LNCaP clone FGC (cell line): ENCODE measurements at regions not wholly inside any gene's neighbourhood (a gene's known extent, or its start where the extent isn't known, plus 50 kb on each side); places are given as distances from the start of the nearest gene placed in this dataset.
"Not testable (repeated sequence)": the region's sequence is repeated elsewhere in the genome, so short reads cannot be mapped to it uniquely, and the experiment has no call there.

ENCODE experiments used
- DNase-seq: peaks from one replicate; pipeline ENCODE4 v3.0.0-alpha.2; 2011; ENCODE audit warnings: low read depth
- H3K4me3 ChIP-seq: 2 replicates; pipeline ENCODE4 v1.5.1; 2011; ENCODE audit warnings: mild to moderate bottlenecking, low read depth, low read length, control low read depth
- CTCF ChIP-seq: IDR thresholded peaks from 2 replicates; pipeline ENCODE4 v1.5.1; 2012; ENCODE audit warnings: mild to moderate bottlenecking; ENCODE audit not compliant: control insufficient read depth, insufficient read depth; ENCODE audit errors: extremely low read depth

DNA sequence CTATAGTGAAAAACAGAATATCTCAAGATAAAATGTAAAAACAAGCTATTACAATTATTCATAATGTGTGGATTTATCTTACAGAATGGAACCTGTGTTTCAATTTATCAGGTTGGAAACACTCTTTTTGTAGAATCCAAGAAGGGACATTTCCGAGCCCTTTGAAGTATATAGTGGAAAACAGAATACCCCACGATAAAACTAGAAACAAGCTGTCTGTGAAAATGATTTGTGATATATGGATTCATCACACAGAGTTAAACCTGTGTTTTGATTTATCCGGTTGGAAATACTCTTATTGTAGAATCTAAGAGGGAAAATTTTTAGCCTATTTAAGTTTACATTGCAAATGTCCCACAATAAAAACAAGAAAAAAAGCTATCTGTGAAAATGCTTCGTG, 388.2 kb downstream of the PRDM9 start:
- H3K4me3 ChIP-seq: no peak overlapping the region
- TF ChIP-seq CTCF: no peak
- no peak for DNase-seq

- DNase-seq: peak; percentile 26
- no peak for TF ChIP-seq CTCF
- H3K4me3 ChIP-seq: no peak overlapping the region
Measured at GRCh38 chr5:23930985-23931384, 423.6 kb downstream of the PRDM9 start.

GRCh38 chr5:23951261-23951928, 444.0 kb downstream of the PRDM9 start:
- DNase-seq, H3K4me3 ChIP-seq: not testable (repeated sequence)

DNA sequence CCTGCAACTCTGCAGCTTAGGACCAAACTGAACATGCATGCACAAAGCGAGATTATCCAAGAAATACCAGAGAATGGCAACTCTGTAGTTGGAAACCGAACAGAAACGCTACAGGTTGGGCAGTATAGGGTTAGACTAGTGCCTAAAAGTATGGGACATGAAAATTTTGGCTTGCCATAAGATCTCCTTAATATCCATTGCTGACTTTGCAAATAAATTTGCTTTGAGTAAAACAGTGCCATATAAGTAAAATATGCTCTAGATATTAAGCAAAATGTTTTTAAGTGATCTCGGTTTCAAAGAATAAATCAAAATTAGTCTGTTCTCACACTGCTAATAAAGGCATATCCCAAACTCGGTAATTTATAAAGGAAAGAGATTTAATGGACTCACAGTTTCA, 456.0 kb downstream of the PRDM9 start:
- DNase-seq: no peak
- no peak for TF ChIP-seq CTCF
- no peak overlapping the region for H3K4me3 ChIP-seq

DNA sequence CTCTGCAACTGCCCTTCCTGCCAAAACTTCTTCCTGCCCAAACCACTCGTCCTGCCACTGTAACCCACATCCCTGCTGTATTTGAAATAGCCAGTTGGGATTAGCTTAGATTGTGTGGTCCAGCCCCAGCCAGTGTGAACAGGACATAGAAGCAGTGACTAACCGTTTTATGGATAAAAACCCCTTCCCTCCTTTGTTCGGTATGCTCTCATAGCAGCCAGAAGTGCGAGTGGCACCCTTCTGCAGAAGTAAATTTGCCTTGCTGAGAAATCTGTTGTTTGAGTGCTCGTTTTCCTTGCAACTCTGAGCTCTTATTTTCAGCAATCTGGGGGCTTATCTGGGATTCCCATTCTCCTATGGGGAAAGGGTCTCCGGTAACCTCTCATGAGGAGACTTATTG, 470.0 kb downstream of the PRDM9 start:
- no peak overlapping the region for H3K4me3 ChIP-seq
- DNase-seq: no peak
- no peak for TF ChIP-seq CTCF

DNA sequence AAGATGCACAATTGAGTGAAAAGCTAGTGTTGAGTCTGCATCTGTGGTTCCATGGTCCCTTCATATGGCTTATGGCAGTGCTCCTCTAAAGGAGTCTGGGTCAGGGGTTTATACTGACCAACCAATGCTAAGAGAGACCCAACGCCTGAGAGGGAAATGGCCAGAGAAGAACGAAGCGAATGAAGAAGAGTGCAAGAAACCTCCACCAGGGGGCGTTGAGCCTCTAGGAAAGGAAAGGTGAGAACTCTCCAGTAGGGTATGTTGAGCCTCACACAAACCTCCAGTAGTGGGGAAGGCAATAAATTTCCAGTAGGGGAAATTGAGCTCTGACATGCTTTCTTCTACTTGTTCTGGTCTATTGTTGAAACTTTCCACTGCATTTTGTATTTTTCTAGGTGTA, 470.6 kb downstream of the PRDM9 start:
- DNase-seq: no peak
- 0 out of 2 replicates have a peak, but pooled peaks have one; percentile 8 for TF ChIP-seq CTCF
- no peak overlapping the region for H3K4me3 ChIP-seq

GRCh38 chr5:23991406-23991805, 484.0 kb downstream of the PRDM9 start:
- no peak for TF ChIP-seq CTCF
- no peak overlapping the region for H3K4me3 ChIP-seq
- DNase-seq: no peak
